ENCODE measurements at regions not wholly inside any gene's neighbourhood (a gene's known extent, or its start where the extent isn't known, plus 50 kb on each side); places are given as distances from the start of the nearest gene placed in this dataset.
A peak's percentile ranks its signal among the peaks of the same experiment; 100 is the strongest.

DNA sequence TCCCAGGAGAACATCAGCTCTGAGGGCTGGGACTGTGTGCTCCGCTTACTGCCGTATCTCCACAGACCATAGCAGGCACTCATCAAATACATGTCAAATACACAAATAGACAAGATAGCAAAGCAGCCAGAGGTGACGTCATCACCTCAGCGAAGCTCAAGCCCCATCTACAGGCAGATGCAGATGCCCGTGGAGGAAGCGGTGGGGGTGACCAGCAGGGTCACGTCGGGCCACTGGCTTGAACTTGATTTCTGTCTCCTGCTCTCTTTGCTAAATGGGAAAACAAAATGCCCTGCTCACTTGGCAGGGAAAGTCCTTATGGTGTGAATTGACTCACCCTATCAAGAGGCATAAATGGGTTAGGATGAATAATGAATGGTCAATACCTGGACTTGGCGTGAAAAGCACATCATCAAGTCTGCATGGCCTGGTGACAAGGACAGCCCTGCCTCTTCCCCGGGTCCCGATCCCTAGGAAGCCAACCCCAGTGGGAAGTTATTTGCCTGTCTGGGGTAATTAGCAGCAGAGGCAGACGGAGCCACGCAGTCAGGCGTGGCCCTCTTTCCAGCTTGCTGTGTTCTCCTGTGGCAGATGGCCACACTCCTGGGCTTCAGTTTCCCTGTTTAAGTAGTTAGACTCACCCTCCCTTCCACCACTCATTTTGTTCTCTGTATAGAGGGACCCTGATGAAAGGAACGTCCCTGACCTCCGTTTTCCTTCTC lies 536.0 kb downstream of the NPHP4 start:
- no peak for ATAC-seq

DNA sequence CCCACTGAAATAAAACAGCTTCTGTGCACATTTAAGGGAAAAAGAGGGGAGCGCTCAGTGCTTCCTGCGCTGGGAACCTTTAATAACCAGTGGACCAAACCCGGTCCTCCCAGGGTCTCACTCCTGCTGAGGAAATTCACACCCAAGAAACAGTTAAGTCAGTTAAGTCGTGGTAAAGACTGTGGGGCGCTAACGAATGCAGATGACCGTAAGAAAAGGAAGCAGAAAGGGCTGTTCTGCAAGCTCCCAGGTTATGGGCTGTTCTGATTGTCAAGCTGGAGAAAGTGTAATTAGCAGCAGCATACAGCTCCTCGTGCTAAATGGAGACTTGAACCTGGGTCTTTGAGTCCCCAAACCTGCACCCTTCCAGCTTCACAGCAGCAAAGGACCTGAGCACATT lies 536.6 kb downstream of the NPHP4 start:
- ATAC-seq = no peak

GRCh38 chr1:5455056-5455455 lies 537.2 kb downstream of the NPHP4 start:
- no peak for ATAC-seq

DNA sequence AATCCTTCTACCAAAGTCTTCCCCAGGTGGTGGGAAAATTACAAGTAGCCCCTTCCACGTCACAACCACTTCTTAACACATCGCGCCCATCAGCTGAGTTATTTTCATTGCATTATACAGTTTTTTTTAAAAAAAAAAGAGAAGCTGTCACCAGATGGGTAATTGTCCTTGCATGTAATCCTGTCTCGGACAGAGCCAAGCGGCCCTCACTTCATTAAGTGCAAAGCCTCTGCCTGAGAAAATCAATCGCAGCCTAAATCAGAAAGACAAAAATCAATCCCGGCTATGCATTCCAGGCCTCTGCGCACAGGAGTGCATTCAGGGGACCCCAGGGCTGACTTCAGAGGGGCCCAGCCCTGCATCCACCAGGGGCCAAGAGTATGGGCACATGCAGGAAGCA lies 538.9 kb downstream of the NPHP4 start:
- no peak for ATAC-seq

GRCh38 chr1:5451671-5452070 lies 540.6 kb downstream of the NPHP4 start:
- ATAC-seq = no peak

GRCh38 chr1:5448486-5448885 lies 543.7 kb downstream of the NPHP4 start:
- ATAC-seq = no peak

DNA sequence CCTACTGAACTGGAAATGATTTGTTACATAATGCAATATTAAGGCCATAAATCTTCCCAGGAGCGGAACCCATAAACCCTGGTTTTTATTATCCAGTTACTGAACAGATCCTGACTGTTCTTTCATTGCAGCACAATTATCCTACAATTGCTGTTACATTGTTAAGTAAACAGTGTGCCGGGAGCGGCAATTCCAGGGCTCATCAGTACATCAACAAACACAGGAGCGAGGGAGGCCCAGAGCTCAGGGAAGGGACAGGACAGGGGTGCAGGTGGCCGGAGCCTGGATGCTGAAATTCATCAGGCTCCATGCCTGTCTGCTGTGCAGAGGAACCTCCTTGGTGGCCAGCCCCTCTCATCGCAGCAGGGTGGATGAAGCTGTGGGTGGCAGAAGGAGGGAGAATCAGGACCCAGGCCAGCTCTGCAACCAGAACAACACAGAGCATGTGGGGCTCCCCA lies 544.7 kb downstream of the NPHP4 start:
- no peak for ATAC-seq

- ATAC-seq = peak; percentile 37
These were observed 547.8 kb downstream of the NPHP4 start for GRCh38 chr1:5444396-5444795.

- no peak for ATAC-seq
These were observed 555.4 kb downstream of the NPHP4 start for GRCh38 chr1:5436808-5437207.

DNA sequence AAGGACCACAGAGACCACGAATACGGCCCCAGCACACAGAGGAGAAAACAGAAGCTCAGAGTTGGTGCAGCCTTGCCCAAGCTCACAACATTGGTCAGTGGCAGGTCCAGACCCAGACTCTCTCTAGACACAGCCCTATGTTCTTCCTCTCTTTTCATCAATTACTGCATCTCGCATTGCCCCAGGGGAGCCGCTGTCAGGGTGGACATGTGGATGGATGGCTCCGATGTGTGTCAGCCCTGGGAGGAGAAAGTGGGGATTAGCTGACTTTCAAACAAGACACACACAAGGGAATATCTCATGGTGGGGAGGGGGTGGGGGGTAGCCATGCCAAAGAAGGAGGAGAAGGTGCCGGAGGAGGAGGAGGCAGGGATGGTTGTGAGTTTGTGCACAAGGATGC lies 556.8 kb downstream of the NPHP4 start:
- no peak for ATAC-seq

DNA sequence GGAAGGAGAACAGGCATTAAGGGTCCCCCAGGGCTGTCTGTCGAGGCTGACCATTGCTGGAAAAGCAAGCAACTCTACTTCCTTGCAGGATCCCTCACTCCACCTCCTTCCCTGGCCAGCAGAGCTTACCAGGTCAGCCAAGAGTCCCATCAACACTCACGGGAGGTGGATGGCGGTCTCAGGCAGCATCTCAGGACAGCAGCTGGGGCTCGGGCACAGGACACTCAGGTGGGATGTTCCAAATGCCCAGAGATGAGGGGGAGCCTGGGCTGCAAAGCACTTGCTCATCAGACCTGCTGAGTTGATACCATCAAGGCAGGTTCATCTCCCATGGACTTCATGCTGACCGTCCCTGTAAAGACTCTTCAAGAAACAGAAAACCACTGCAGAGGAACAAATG lies 559.8 kb downstream of the NPHP4 start:
- no peak for ATAC-seq

GRCh38 chr1:5430911-5431697 lies 561.1 kb downstream of the NPHP4 start:
- no peak for ATAC-seq

- no peak for ATAC-seq
These were observed 562.1 kb downstream of the NPHP4 start for GRCh38 chr1:5430136-5430535.

DNA sequence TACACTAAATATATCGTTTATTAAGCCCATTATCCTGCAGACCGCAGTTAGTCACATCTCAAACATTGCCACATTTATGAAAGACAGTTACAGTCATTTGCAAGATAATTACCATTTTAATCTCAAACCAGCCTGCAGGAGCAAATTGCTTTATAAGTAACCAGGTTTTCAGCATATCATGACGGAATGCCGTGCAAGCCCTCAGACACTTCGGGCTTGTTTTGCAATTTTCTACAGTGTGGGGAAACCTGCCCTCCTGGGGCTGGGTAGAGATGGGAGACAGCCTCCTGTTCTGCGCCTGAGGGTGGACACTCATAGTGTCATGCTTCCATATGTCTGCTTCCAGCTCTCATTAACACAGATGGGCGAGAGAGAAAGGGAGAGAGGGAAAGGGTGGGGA lies 563.9 kb downstream of the NPHP4 start:
- peak; percentile 61 for ATAC-seq

GRCh38 chr1:5427026-5427613 lies 565.1 kb downstream of the NPHP4 start:
- no peak for ATAC-seq

- peak; percentile 73 for ATAC-seq
These were observed 567.2 kb downstream of the NPHP4 start for GRCh38 chr1:5424802-5425703.

GRCh38 chr1:5423109-5423508 lies 569.1 kb downstream of the NPHP4 start:
- ATAC-seq = no peak

DNA sequence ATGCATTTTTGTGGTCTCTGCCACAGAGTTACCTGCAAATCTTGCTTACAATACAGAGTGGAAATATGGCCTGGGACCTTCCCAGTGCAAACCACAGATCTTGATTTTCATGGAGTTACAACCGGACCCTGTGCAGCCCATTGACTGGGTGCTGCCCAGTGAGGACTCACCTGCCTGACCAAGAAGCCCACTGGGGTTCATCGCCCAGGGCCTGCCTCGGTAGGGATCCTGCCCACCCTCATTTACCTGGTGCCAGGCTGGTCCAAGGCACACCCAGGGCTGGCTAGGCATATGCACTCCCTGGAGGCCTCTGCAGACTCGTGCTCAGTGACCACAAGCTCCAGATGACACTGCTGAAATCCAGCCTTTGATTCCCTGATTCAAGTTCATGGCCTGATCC lies 572.7 kb downstream of the NPHP4 start:
- no peak for ATAC-seq

DNA sequence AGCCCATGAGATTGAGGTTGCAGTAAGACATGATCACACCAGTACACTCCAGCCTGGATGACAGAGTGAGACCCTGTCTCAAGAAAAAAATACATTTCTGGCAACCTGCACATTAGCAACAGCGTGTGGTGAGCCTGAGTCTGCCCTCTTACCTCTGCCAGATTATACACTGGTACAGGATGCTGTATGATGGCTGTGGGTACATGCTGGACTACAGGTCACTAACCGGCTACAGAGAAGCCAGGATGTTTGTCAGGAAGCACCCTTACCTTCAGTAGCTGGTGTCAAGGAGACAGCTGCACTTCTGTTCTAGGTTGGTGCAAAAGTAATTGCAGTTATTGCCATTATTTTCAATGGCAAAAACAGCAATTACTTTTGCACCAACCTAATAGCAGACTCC lies 575.7 kb downstream of the NPHP4 start:
- no peak for ATAC-seq

- ATAC-seq = no peak
These were observed 576.6 kb downstream of the NPHP4 start for GRCh38 chr1:5415606-5416005.

- ATAC-seq = peak; percentile 81
These were observed 581.6 kb downstream of the NPHP4 start for GRCh38 chr1:5410652-5411051.

DNA sequence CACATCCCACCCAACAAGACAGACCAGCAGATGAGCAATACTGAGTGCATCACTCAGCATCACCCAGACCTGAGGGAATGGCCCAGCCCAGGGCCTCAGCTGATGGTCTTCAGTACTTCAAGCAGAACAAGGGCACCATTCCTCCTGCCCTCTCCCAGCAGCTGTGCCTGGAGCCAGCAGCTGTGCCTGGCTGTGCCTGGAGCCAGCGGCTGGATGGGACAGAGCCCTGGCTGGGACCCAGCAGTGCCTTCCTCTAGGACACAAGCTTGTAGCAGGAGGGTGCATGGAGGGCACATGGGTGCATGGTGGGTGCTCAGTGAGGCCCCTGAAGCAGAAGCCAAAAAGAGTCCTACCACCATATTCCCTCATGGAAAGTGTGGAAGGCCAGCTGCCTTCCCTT lies 583.8 kb downstream of the NPHP4 start:
- ATAC-seq = no peak

DNA sequence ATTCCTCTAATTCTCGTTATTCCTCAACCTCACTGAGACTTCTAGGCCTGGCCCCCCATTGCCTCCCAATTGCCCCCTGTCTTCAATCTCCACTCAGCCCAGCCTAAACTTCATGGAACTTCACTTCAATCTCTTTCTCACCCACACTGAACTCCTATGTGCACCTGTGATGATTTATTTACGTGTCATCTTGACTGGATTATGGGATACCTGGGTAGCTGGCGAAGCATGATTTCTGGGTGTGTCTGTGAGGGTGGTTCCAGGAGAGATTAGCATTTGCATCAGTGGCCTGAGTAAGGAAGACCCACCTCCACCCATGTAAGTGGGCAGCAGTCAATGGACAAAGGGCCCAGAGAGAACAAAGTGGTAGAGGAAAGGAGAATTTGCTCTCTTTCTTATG lies 587.0 kb downstream of the NPHP4 start:
- ATAC-seq = peak; percentile 35

All from esophagus mucosa (tissue), 1 donor.